ENCODE measurements at regions not wholly inside any gene's neighbourhood (a gene's known extent, or its start where the extent isn't known, plus 50 kb on each side); places are given as distances from the start of the nearest gene placed in this dataset.
A peak's percentile ranks its signal among the peaks of the same experiment; 100 is the strongest.

DNA sequence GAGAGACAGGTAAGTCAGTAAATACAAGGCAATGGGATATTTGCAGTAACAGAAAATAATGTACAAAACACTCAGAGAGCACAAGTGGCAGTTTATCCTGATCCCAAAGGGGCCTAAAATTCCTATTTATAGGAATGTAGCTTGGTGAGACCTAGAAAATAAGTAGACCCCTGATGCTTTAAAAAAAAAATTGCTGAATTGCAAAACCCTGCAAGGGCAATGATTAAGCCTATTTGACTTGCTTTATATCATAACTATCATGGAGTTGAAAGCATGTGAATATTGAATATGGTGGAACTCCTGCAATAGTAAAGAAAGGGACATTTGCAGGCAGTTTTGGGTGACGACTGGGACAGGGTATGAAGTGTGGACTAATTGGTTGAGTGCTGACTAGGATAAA is 101.9 kb upstream of the C1orf21 start:
- no peak for DNase-seq

GRCh38 chr1:184285401-184286087 is 101.3 kb upstream of the C1orf21 start:
- DNase-seq, result no peak

DNA sequence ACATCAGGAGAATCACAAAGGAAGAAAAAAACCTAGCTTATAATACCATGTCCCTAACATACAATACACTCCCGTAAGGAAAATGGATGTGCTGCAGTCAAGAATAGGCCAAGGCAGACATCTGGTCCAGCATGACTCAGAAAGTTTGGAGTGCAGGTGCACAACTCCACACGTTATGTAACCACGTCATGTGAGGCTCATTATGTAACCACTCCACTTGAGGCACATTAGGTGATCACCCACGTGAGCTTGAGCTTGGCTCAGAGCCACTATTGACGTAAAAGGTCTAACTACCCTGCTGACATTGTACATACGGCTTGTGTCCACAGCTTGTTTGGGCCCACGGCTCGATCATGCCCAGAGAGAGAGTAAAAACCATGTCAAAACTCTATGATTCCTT is 99.8 kb upstream of the C1orf21 start:
- DNase-seq, result no peak

- DNase-seq, result no peak
Measured at GRCh38 chr1:184289825-184290550, 96.8 kb upstream of the C1orf21 start.

GRCh38 chr1:184291701-184292100 is 95.1 kb upstream of the C1orf21 start:
- DNase-seq, result no peak

DNA sequence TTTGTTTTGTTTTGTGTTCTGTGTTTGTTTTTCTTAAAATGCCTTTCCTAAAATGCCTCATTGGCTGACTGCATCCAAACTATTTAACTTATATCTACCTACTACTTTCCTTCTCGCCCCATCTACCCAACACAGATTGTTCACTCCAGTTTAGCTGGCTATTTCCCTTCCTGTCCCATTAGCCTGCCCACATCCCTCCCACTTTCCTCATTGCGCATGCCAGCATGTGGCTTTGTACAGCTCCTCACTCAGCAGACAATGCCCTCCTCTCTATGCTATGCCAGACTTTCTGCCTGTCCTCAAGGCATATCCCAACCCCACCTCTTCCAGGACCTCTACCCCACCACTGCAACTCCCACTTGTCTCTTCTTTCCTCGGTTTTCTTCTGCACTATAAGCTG is 94.7 kb upstream of the C1orf21 start:
- DNase-seq, result no peak

DNA sequence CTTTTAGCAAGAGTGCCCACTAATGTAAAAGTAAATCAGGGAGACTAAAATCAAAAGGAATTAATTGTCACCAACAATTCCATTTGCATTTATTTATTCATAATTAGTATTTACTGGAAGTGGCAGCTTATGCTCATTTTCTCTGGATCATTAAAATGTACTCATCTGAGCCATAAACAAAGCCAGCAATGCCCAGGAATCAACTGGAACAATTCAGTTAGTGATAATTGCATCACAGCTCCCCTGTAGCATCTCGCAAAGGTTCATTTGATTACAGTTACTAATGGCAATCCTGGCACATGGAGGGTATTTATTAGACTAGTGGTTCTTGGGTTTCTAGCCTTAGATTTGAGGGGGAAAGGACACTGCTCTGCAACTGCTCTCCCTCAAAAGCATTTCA is 92.7 kb upstream of the C1orf21 start:
- DNase-seq, result no peak

GRCh38 chr1:184296466-184297243 is 90.2 kb upstream of the C1orf21 start:
- DNase-seq, result peak; percentile 52

DNA sequence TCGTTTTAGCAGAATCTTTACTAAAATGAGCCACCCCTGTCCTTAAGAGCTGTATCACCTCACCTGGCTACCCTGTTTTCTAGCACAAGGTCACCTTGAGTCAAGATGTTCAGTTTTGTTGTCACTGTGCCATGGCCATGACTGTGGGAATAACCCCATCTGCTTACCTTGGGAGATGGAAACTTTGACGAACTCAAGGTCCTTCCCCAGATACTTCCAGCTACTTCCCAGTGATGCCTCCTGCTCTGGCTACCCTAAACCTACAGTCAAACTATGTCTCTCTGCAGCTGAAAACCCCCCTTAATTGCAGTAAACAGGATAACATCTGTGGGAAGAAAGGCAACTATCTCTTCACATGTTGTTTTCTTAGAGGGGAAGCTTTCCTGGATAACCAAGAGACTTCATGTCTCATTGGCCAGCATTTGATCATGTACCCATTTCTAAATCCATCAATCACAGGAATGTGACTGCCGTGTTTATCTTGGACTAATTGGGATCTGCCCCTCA is 89.5 kb upstream of the C1orf21 start:
- DNase-seq, result no peak

DNA sequence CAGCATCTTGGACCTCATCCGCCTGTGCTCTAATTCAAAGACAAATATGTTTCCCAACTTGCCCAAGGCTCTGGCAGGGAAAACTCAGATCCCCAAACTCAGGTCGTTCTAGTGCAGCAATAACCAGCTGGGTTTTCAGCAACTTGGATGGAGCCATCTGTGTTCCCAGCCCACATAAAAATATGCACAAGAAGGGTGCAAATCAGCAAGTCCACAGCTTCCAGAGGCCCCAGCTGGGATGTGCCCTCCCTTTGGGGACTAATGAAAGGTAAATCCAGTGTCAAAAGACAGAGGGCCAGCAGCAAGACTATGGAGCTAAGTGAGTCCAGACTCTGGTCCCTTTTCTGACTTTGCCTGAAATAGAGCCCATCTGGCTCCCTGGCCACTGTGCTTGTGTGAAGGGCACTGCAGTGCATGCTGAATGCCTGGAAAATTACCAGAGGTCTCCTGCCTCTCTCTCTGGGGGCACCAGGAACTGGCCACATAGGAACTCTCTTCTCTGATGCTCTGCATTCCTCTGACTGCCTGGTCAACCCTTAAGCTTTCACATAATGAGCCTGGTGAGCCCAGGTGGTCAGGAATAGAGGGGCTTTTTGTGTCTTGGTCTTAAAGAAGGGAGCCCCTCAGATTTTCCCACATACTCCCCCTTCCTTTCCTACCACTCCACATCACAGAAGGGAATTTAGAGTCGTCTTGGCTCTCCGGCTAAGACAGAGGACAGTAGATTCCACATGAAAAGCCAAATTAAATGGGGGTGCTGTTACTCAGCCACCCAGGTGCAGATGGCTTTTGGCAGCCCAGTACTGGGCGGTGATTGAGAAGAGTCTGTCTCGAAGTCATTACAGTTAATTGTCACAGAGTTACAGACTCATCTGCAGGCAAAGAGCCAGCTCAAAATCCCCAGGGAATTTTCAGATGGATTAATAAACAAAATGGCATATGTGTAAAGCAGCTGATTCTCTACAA is 88.1 kb upstream of the C1orf21 start:
- peak; percentile 42 for DNase-seq

DNA sequence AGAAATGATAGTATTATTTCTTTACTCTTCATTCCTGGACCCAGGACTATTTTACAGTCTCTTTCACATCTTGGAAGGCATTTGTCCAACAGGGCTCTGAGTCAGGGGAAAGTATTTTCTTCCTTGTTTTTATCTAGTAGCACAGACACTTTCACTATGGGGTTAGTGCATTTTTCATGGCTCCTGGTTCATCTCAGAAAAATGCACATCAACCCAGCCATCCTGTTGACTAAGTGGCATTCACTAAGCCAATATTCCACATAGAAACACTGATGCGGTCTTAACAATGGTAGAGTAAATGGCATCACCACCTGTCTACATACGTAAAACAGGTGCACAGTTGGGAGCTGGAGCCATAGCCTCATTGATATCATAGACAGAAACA is 87.4 kb upstream of the C1orf21 start:
- peak; percentile 72 for DNase-seq

DNA sequence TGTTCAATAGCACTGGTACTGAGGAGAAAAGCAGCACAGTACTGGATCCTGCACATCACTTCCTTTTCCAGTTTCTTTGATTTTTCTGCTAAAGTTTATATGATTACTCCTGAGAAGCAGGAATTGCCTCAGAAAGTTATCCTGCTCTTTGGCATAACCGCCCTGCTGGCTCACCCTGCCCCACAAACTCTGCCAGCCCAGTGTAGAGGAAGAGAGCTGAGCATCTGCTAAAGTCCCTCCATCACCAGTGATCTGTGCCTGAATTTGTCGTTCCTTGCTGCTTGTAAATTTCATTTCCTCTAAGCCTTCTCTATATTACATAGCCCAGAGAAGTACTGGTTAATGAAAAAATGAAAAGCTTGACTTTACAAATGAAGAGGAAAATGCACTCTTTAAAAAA is 87.0 kb upstream of the C1orf21 start:
- DNase-seq, result no peak

DNA sequence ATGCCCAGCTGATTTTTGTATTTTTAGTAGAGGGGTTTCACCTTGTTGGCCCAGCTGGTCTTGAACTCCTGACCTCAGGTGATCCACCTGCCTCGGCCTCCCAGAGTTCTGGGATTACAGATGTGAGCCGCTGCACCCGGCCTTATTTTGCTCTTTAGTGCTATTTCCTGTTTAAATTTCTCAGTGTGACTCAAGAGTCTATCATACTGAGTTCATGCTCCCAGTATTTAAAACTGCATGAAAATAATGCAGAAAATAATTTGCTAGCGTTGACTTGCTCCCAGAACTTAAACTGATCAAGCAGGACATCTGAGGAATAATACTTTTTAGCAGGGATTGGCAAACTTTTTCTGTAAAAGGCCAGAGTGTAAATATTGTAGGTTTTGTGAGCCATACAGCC is 86.4 kb upstream of the C1orf21 start:
- no peak for DNase-seq

DNA sequence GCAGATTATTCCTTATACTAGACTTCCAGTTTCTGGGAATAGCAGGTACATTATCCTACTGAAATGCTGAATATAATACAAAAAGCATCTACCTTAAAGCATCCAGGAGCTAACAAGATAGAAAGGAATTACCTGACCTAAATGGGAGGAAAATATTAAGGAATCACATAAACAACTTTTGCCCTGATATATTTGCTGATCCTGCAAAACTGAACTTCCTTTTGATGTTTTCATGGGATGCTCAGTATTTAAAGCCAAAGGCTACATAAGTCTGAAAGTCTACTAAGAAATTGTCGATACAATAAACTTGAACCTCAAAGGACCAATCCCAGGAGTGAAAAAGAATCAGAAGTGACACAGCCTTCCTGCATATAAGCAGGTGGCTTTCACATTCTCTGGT is 85.6 kb upstream of the C1orf21 start:
- DNase-seq, result no peak

DNA sequence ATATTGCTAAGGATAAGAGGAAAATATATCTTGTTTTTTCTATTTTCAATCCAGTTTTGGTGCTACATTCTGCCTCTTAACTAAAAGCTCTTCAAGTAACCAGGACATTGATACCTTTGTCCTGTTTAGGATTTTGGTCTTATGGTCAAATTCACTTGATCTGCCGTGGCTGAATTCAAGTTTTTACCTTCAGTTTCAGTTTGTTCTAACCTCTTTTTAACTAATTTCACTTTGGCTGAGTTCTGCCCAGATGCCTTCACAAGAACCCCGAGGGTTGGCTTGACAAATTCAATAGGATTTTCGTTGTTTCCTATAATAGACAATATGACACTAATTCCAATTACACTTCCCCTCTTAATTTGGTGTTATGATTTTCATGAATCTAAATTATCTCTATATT is 84.5 kb upstream of the C1orf21 start:
- DNase-seq, result no peak

DNA sequence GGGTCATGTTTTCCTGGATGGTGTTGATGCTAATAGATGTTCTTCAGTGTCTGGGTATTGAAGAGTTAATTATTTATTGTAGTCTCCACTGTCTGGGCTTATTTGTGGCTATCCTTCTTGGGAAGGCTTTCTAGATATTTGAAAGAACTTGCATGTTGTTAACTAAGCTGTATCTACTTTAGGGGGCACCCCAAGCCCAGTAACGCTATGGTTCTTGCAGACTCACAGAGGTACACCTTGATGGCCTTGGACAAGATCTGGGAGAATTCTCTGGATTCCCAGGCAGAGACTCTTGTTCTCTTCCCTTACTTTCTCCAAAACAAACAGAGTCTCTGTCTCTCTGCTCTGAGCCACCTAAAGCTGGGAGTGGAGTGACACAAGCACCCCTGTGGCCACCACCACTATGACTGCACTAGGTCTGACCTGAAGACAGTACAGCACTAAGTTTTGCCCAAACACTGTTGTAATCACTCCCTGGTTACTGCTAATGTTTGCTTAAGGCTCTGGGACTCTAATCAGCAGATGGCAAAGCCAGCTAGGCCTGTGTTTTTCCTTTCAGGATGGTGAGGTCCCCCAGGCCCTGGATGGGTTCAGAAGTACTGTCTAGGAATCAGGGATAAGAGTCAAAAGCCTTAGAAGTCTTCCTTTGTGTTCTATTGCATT is 76.5 kb upstream of the C1orf21 start:
- DNase-seq, result no peak

GRCh38 chr1:184311580-184311979 is 75.2 kb upstream of the C1orf21 start:
- DNase-seq, result no peak

GRCh38 chr1:184315254-184315653 is 71.6 kb upstream of the C1orf21 start:
- DNase-seq, result no peak

GRCh38 chr1:184319879-184320278 is 67.0 kb upstream of the C1orf21 start:
- no peak for DNase-seq

- DNase-seq, result no peak
Measured at GRCh38 chr1:184322253-184322652, 64.6 kb upstream of the C1orf21 start.

GRCh38 chr1:184324972-184325371 is 61.9 kb upstream of the C1orf21 start:
- DNase-seq, result no peak

DNA sequence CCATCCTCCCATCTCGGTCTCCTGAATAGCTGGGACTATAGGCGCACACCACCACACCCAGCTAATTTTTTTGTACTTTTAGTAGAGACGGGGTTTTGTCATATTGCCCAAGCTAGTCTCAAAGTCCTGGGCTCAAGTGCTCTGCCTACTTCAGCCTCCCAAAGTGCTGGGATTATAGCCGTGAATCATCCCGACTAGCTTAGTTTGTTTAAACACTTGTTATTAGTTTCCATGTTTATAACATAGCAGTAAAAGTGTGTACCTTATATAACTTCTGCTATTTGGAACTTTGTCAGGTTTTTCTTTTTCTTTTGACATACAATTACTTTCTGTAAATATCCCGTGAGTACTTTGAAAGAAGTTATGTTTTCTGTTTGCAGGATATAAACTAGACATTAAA is 60.6 kb upstream of the C1orf21 start:
- no peak for DNase-seq
